SK-N-SH (cell line): ENCODE measurements at regions not wholly inside any gene's neighbourhood (a gene's known extent, or its start where the extent isn't known, plus 50 kb on each side); places are given as distances from the start of the nearest gene placed in this dataset.

Experiments
- CTCF ChIP-seq: fragments of 200-600 bp; sonication (generic); IDR thresholded peaks from 2 replicates; pipeline ENCODE4 v1.6.1; 2017; ENCODE audit warnings: antibody characterized with exemption, mild to moderate bottlenecking, moderate library complexity
- EZH2phosphoT487 ChIP-seq: fragments of 200-600 bp; sonication (generic); IDR thresholded peaks from 2 replicates; pipeline ENCODE4 v1.6.1; 2017; ENCODE audit warnings: low read depth, mixed run types, mild to moderate bottlenecking, antibody characterized with exemption, moderate library complexity, borderline replicate concordance
- MAX ChIP-seq: IDR thresholded peaks from 2 replicates; pipeline ENCODE4 v1.4.0; 2012; ENCODE audit warnings: low read depth
- NFIC ChIP-seq: IDR thresholded peaks from 2 replicates; pipeline ENCODE4 v1.4.0; 2012; ENCODE audit warnings: borderline replicate concordance
- POLR2AphosphoS5 ChIP-seq: IDR thresholded peaks from 2 replicates; pipeline ENCODE4 v1.6.1; 2012; ENCODE audit warnings: low read depth, low read length
- RAD21 ChIP-seq: IDR thresholded peaks from 2 replicates; pipeline ENCODE4 v1.6.1; 2012; ENCODE audit warnings: mild to moderate bottlenecking, low read length
- REST ChIP-seq: IDR thresholded peaks from 2 replicates; pipeline ENCODE4 v1.6.1; 2012; ENCODE audit warnings: mild to moderate bottlenecking, low read depth, low read length, moderate library complexity
- TAF1 ChIP-seq: IDR thresholded peaks from 2 replicates; pipeline ENCODE4 v1.6.1; 2012; ENCODE audit warnings: low read depth, mild to moderate bottlenecking, low read length, moderate library complexity, borderline replicate concordance
- TCF12 ChIP-seq: IDR thresholded peaks from 2 replicates; pipeline ENCODE4 v1.4.0; 2012
- TEAD4 ChIP-seq: IDR thresholded peaks from 2 replicates; pipeline ENCODE4 v1.4.0; 2012; ENCODE audit warnings: mild to moderate bottlenecking, borderline replicate concordance; ENCODE audit not compliant: insufficient read depth
- USF1 ChIP-seq: IDR thresholded peaks from 2 replicates; pipeline ENCODE4 v1.4.0; 2012; ENCODE audit warnings: low read depth, borderline replicate concordance
- YY1 ChIP-seq: IDR thresholded peaks from 2 replicates; pipeline ENCODE4 v1.4.0; 2012; ENCODE audit warnings: low read depth, mild to moderate bottlenecking

- TF ChIP-seq EZH2phosphoT487: no peak
- TF ChIP-seq CTCF: no peak
- no peak for TF ChIP-seq NFIC
- no peak for TF ChIP-seq RAD21
- TF ChIP-seq YY1: no peak
- TF ChIP-seq REST: no peak
- no peak for TF ChIP-seq TCF12
- no peak for TF ChIP-seq MAX
- no peak for TF ChIP-seq POLR2AphosphoS5
- no peak for TF ChIP-seq TAF1
- no peak for TF ChIP-seq USF1
- no peak for TF ChIP-seq TEAD4
Observed at GRCh38 chr1:238138059-238138626, 247.4 kb upstream of the ZP4 start.
